Smooth muscle cell (in vitro differentiated cells): ENCODE measurements at regions not wholly inside any gene's neighbourhood (a gene's known extent, or its start where the extent isn't known, plus 50 kb on each side); places are given as distances from the start of the nearest gene placed in this dataset.

Source experiments
- DNase-seq: peaks from one replicate; lab custom pipeline; 2025; ENCODE audit not compliant: unreplicated experiment; lab: John Stamatoyannopoulos, UW
- H2AFZ ChIP-seq: fragments of 200-600 bp; sonication (generic); 2 replicates; pipeline ENCODE4 v1.6.0; 2016; ENCODE audit warnings: antibody characterized with exemption, low read depth, mild to moderate bottlenecking
- H3F3A ChIP-seq: fragments of 200-600 bp; sonication (generic); 2 replicates; pipeline ENCODE4 v1.6.0; 2017; ENCODE audit warnings: antibody characterized with exemption, low read depth
- H3K27ac ChIP-seq: fragments of 200-600 bp; sonication (generic); 2 replicates; pipeline ENCODE4 v1.5.1; 2016; ENCODE audit warnings: low read depth, mild to moderate bottlenecking
- H3K27me3 ChIP-seq: fragments of 200-600 bp; sonication (generic); 2 replicates; pipeline ENCODE4 v1.6.1; 2016; ENCODE audit warnings: low read depth, mild to moderate bottlenecking
- H3K36me3 ChIP-seq: fragments of 200-600 bp; sonication (generic); 2 replicates; pipeline ENCODE4 v1.5.1; 2016; ENCODE audit warnings: low read depth
- H3K4me1 ChIP-seq: fragments of 200-600 bp; sonication (generic); 2 replicates; pipeline ENCODE4 v1.5.1; 2016; ENCODE audit warnings: low read depth
- H3K4me2 ChIP-seq: fragments of 200-600 bp; sonication (generic); 2 replicates; pipeline ENCODE4 v1.6.0; 2016; ENCODE audit warnings: mild to moderate bottlenecking
- H3K4me3 ChIP-seq: fragments of 200-600 bp; sonication (generic); 2 replicates; pipeline ENCODE4 v1.5.1; 2016; ENCODE audit warnings: mild to moderate bottlenecking
- H3K79me2 ChIP-seq: fragments of 200-600 bp; sonication (generic); 2 replicates; pipeline ENCODE4 v1.6.0; 2016; ENCODE audit warnings: low read depth, mild to moderate bottlenecking
- H3K9ac ChIP-seq: fragments of 200-600 bp; sonication (generic); 2 replicates; pipeline ENCODE4 v1.6.0; 2016; ENCODE audit warnings: low read depth
- H3K9me3 ChIP-seq: fragments of 200-600 bp; sonication (generic); replicated peaks from 2 replicates; pipeline ENCODE4 v1.5.1; 2016; ENCODE audit warnings: low read depth
- H4K20me1 ChIP-seq: fragments of 200-600 bp; sonication (generic); 2 replicates; pipeline ENCODE4 v1.6.0; 2016; ENCODE audit warnings: low read depth
- CTCF ChIP-seq: fragments of 200-600 bp; sonication (generic); IDR thresholded peaks from 2 replicates; pipeline ENCODE4 v1.5.1; 2017; ENCODE audit warnings: borderline replicate concordance, mild to moderate bottlenecking, antibody characterized with exemption; ENCODE audit not compliant: insufficient read depth, poor library complexity, severe bottlenecking
- WGBS: methylation state at CpG from one replicate; pipeline ENCODE4 v1.1.7; 2016; ENCODE audit warnings: low lambda C conversion rate; 5-methylcytosine and 5-hydroxymethylcytosine counted together

GRCh38 chr7:142412551-142413193 is 154.8 kb upstream of the PRSS58 start:
- H3K9me3 ChIP-seq: no peaks in the 10 kb centered on the region
- no peaks in the 10 kb centered on the region for H3K36me3 ChIP-seq
- no peaks in the 10 kb centered on the region for H3K79me2 ChIP-seq
- no peaks in the 10 kb centered on the region for H3K4me1 ChIP-seq
- 81% methylated on average over 2 of the region's 2 CpGs for WGBS
- DNase-seq: no peak
- no peak overlapping the region for H3K9ac ChIP-seq
- no peak overlapping the region for H2AFZ ChIP-seq
- no peaks in the 10 kb centered on the region for H3F3A ChIP-seq
- H3K4me3 ChIP-seq: no peak overlapping the region
- TF ChIP-seq CTCF: peak; percentile 71
- no peaks in the 10 kb centered on the region for H3K27me3 ChIP-seq
- H3K4me2 ChIP-seq: no peak overlapping the region
- no peaks in the 10 kb centered on the region for H4K20me1 ChIP-seq
- H3K27ac ChIP-seq: no peak overlapping the region

GRCh38 chr7:142409471-142409870 is 151.6 kb upstream of the PRSS58 start:
- no peak overlapping the region for H3K27ac ChIP-seq
- H3K9ac ChIP-seq: no peak overlapping the region
- H4K20me1 ChIP-seq: no peaks in the 10 kb centered on the region
- no peaks in the 10 kb centered on the region for H3K79me2 ChIP-seq
- no peaks in the 10 kb centered on the region for H3F3A ChIP-seq
- TF ChIP-seq CTCF: no peak
- H3K4me1 ChIP-seq: no peaks in the 10 kb centered on the region
- H3K27me3 ChIP-seq: no peaks in the 10 kb centered on the region
- no peak overlapping the region for H3K4me3 ChIP-seq
- no peak overlapping the region for H3K4me2 ChIP-seq
- H3K9me3 ChIP-seq: no peaks in the 10 kb centered on the region
- no peaks in the 10 kb centered on the region for H3K36me3 ChIP-seq
- DNase-seq: no peak
- no peak overlapping the region for H2AFZ ChIP-seq

GRCh38 chr7:142408794-142409193 is 150.9 kb upstream of the PRSS58 start:
- no peak for TF ChIP-seq CTCF
- H3K27me3 ChIP-seq: no peaks in the 10 kb centered on the region
- DNase-seq: no peak
- no peaks in the 10 kb centered on the region for H4K20me1 ChIP-seq
- H3K9ac ChIP-seq: no peak overlapping the region
- no peaks in the 10 kb centered on the region for H3F3A ChIP-seq
- H2AFZ ChIP-seq: no peak overlapping the region
- H3K27ac ChIP-seq: no peak overlapping the region
- no peaks in the 10 kb centered on the region for H3K36me3 ChIP-seq
- H3K79me2 ChIP-seq: no peaks in the 10 kb centered on the region
- H3K9me3 ChIP-seq: no peaks in the 10 kb centered on the region
- H3K4me1 ChIP-seq: no peaks in the 10 kb centered on the region
- no peak overlapping the region for H3K4me2 ChIP-seq
- H3K4me3 ChIP-seq: no peak overlapping the region

GRCh38 chr7:142407939-142408570 is 150.2 kb upstream of the PRSS58 start:
- Histone ChIP-seq H3K36me3 (no peaks in the 10 kb centered on the region), H3K79me2 (no peaks in the 10 kb centered on the region), H4K20me1 (no peaks in the 10 kb centered on the region), H3K9me3 (no peaks in the 10 kb centered on the region), H3K27me3 (no peaks in the 10 kb centered on the region), H3K4me1 (no peaks in the 10 kb centered on the region), H3K4me3 (no peak overlapping the region), H3K9ac (no peak overlapping the region), H3K4me2 (no peak overlapping the region), H3F3A (no peaks in the 10 kb centered on the region), H2AFZ (no peak overlapping the region), H3K27ac (no peak overlapping the region)
- no peak for TF ChIP-seq CTCF
- DNase-seq: no peak
- 86% methylated on average over 8 of the region's 8 CpGs for WGBS
